ENCODE measurements at regions not wholly inside any gene's neighbourhood (a gene's known extent, or its start where the extent isn't known, plus 50 kb on each side); places are given as distances from the start of the nearest gene placed in this dataset.

DNA sequence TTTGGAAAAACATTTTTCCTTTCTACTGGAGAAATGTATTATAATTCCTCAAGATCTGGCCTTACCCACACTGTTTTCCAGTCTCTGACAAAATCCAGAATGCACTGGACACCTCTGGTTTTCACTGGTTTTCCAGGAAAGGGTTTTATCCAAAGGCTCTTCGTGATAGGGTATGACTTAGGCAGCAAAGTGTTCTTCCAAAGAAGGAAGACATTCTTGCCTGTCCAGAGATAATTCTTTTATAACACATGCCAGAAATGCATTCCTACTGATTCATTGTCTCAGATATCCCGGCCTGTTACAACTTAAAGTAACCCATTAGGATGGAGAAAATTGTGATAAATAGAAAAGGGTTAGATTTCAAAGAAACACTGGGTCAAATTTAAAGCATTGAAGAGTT, 2343.1 kb downstream of the PCDH7 start:
- ATAC-seq (ENCODE audit: low read depth) (no peak), DNase-seq (no peak)
- Mint-ChIP-seq H3K36me3 (ENCODE audit: low read depth) (no peaks in the 10 kb centered on the region), H3K9me3 (no peaks in the 10 kb centered on the region), H3K27me3 (no peaks in the 10 kb centered on the region), H3K4me1 (no peaks in the 10 kb centered on the region), H3K27ac (no peak overlapping the region), H3K4me3 (no peak overlapping the region)
- TF ChIP-seq, protein P1, sequence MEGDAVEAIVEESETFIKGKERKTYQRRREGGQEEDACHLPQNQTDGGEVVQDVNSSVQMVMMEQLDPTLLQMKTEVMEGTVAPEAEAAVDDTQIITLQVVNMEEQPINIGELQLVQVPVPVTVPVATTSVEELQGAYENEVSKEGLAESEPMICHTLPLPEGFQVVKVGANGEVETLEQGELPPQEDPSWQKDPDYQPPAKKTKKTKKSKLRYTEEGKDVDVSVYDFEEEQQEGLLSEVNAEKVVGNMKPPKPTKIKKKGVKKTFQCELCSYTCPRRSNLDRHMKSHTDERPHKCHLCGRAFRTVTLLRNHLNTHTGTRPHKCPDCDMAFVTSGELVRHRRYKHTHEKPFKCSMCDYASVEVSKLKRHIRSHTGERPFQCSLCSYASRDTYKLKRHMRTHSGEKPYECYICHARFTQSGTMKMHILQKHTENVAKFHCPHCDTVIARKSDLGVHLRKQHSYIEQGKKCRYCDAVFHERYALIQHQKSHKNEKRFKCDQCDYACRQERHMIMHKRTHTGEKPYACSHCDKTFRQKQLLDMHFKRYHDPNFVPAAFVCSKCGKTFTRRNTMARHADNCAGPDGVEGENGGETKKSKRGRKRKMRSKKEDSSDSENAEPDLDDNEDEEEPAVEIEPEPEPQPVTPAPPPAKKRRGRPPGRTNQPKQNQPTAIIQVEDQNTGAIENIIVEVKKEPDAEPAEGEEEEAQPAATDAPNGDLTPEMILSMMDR (IDR thresholded peaks at IDR 0.05): no peak
- intact Hi-C loops (cut with micrococcal nuclease): no loop called here
- CTCF ChIA-PET: no interaction called here
- POLR2A ChIA-PET: no interaction called here

DNA sequence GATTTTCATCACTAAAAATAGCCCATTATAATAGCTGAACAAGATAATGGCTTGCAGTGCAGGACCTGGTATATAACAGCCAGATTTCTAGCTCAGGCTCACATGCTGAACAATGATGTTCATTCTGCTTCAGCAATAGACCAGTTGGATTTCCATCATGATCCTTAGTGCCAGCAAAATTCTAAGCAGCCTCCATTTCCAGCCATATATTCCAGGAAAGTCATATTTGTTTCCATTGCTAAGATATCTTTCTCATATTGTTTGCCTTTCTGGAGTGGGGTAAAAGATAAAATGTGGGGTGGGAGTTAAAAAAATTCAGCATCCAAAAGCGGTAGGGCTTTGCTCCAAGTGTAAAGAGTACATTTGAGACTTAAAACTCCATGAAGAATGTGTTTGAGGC, 2344.1 kb downstream of the PCDH7 start:
- ATAC-seq (ENCODE audit: low read depth) (no peak), DNase-seq (no peak)
- intact Hi-C loops (cut with micrococcal nuclease): no loop called here
- Mint-ChIP-seq H3K27ac (no peak overlapping the region), H3K9me3 (no peaks in the 10 kb centered on the region), H3K36me3 (ENCODE audit: low read depth) (no peaks in the 10 kb centered on the region), H3K27me3 (no peaks in the 10 kb centered on the region), H3K4me3 (no peak overlapping the region), H3K4me1 (no peaks in the 10 kb centered on the region)
- TF ChIP-seq, protein P1 (IDR thresholded peaks at IDR 0.05): no peak
- ChIA-PET POLR2A (no interaction called here), CTCF (no interaction called here)

DNA sequence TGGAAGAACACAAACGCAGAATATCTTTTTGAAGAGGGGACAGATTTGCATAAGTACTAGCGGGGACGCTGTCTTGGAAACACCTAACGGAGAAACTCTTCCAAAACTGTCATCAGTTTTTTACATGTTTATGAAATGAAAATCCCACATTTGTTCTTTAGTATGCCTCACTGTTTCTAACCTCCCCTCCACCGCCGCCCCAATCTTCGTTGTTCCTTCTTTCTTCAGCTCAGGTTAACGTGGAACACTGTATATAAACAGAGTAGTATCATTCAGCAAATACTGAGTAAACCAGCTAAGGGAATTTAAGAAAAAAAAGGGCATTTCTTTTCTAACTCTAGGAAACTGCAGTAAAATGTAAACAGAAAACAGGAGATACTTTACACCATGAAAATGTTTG, 2345.6 kb downstream of the PCDH7 start:
- CTCF ChIA-PET: no interaction called here

DNA sequence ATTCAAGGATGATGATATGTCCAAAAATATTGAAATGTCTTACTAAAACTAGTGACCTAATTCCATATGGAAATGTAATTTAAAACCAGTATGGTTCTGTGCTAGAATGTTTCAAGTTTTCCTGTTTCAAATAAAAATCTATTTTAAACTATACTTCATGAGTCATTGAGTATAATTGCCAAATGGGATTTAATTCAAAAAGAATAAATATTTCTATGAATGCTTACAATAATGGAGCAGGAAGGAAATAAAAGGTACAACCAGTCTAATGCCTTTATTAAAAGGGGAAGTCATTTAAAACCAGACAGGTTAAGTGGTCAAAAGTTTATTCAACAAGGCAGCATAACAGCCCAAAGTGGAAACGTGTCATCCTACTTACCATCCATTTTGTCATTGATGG, 2347.1 kb downstream of the PCDH7 start:
- Mint-ChIP-seq H3K36me3 (ENCODE audit: low read depth) (no peaks in the 10 kb centered on the region), H3K27ac (no peak overlapping the region), H3K4me1 (no peaks in the 10 kb centered on the region), H3K27me3 (no peaks in the 10 kb centered on the region), H3K4me3 (no peak overlapping the region), H3K9me3 (peaks cover 6% of the 10 kb centered on the region)
- CTCF ChIA-PET: no interaction called here
- DNase-seq (no peak), ATAC-seq (ENCODE audit: low read depth) (no peak)
- POLR2A ChIA-PET: no interaction called here
- TF ChIP-seq, protein P1 (IDR thresholded peaks at IDR 0.05): no peak
- intact Hi-C loops (cut with micrococcal nuclease): no loop called here

More for the DNA sequence above, 2345.6 kb downstream of the PCDH7 start:
- Mint-ChIP-seq H3K27ac (no peak overlapping the region), H3K36me3 (ENCODE audit: low read depth) (no peaks in the 10 kb centered on the region), H3K9me3 (peaks cover 3% of the 10 kb centered on the region), H3K27me3 (no peaks in the 10 kb centered on the region), H3K4me1 (no peaks in the 10 kb centered on the region), H3K4me3 (no peak overlapping the region)
- intact Hi-C loops (cut with micrococcal nuclease): no loop called here
- TF ChIP-seq, protein P1 (IDR thresholded peaks at IDR 0.05): no peak
- POLR2A ChIA-PET: no interaction called here
- ATAC-seq (ENCODE audit: low read depth) (no peak), DNase-seq (no peak)

DNA sequence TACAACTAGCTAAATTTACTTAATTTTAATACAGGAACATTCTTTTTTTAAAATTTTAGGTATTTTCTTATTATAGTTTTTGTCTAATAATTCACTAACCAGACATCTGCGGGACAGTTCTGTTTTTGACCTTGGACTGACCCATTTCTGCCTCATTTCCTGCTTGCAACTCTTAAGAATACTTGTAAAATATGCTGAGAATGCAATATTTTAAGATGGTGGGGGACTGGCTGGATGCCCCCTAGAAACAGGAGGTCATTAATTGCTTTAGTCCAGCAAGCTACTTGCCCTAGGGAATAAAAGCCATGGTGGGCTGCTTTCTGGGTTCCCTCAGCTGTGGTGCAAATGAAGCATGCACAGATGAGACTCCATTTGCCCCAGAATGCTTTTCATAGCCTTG, 2348.4 kb downstream of the PCDH7 start:
- TF ChIP-seq, protein P1 (IDR thresholded peaks at IDR 0.05): no peak
- H3K4me1 Mint-ChIP-seq: no peaks in the 10 kb centered on the region
- H3K27ac Mint-ChIP-seq: no peak overlapping the region
- CTCF ChIA-PET: no interaction called here
- no peak overlapping the region for H3K4me3 Mint-ChIP-seq
- H3K27me3 Mint-ChIP-seq: no peaks in the 10 kb centered on the region
- H3K9me3 Mint-ChIP-seq: peaks cover 6% of the 10 kb centered on the region
- intact Hi-C loops (cut with micrococcal nuclease): no loop called here
- H3K36me3 Mint-ChIP-seq (ENCODE audit: low read depth): no peaks in the 10 kb centered on the region
- ATAC-seq (ENCODE audit: low read depth): no peak
- no peak for DNase-seq
- POLR2A ChIA-PET: no interaction called here

Data from activated B cell treated with CpG ODN at 0.5 μM for 24 hours (primary cell).